Neural crest cell (in vitro differentiated cells): ENCODE measurements at regions not wholly inside any gene's neighbourhood (a gene's known extent, or its start where the extent isn't known, plus 50 kb on each side); places are given as distances from the start of the nearest gene placed in this dataset.

ENCODE experiments used
- DNase-seq: peaks from one replicate; pipeline ENCODE4 v3.0.0; 2021; ENCODE audit warnings: low read depth, mixed read lengths, low spot score
- H3K27ac Mint-ChIP-seq: one replicate; pipeline ENCODE4 v1.8.0; 2021; ENCODE audit warnings: mild to moderate bottlenecking, mixed read lengths; ENCODE audit not compliant: unreplicated experiment
- H3K27me3 Mint-ChIP-seq: 2 replicates; pipeline ENCODE4 v1.8.0; 2021; ENCODE audit warnings: low read depth, mild to moderate bottlenecking, mixed read lengths
- H3K36me3 Mint-ChIP-seq: 2 replicates; pipeline ENCODE4 v1.8.0; 2021; ENCODE audit warnings: low read depth, mild to moderate bottlenecking, mixed read lengths
- H3K4me1 Mint-ChIP-seq: 2 replicates; pipeline ENCODE4 v1.8.0; 2021; ENCODE audit warnings: mixed read lengths
- H3K4me3 Mint-ChIP-seq: one replicate; pipeline ENCODE4 v1.8.0; 2021; ENCODE audit warnings: mild to moderate bottlenecking, mixed read lengths
- H3K9me3 Mint-ChIP-seq: 2 replicates; pipeline ENCODE4 v1.8.0; 2021; ENCODE audit warnings: mixed read lengths
- TF ChIP-seq, protein P1 (sequence below): fragments of 200-600 bp; sonication (generic); conservative IDR thresholded peaks from 2 replicates; pipeline ENCODE4 v1.5.0; 2021; ENCODE audit warnings: antibody characterized with exemption, mild to moderate bottlenecking

DNA sequence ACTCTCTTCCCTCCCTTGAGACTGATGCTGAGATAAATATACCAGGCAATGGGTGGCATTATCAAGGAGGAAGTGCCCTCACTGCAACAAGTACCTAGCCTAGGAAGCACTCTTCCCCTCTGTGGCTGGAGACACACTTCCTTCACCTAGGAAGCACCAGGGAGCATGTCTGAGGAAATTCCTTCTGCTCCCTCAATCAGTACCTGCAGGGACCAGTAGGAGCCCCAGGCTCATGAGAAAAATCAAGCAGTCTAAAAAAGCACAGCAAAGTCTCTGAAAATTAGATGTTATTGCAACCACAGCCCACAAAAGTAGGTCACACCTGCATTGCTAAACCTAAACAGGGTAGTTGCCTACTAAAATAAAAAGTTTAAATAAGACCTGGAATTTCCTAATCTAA is 78.2 kb upstream of the TRPM1 start:
- DNase-seq: no peak
- no peak overlapping the region for H3K27ac Mint-ChIP-seq
- H3K27me3 Mint-ChIP-seq: no peaks in the 10 kb centered on the region
- no peaks in the 10 kb centered on the region for H3K36me3 Mint-ChIP-seq
- H3K9me3 Mint-ChIP-seq: peaks cover 5% of the 10 kb centered on the region
- H3K4me3 Mint-ChIP-seq: no peak overlapping the region
- TF ChIP-seq, protein P1, sequence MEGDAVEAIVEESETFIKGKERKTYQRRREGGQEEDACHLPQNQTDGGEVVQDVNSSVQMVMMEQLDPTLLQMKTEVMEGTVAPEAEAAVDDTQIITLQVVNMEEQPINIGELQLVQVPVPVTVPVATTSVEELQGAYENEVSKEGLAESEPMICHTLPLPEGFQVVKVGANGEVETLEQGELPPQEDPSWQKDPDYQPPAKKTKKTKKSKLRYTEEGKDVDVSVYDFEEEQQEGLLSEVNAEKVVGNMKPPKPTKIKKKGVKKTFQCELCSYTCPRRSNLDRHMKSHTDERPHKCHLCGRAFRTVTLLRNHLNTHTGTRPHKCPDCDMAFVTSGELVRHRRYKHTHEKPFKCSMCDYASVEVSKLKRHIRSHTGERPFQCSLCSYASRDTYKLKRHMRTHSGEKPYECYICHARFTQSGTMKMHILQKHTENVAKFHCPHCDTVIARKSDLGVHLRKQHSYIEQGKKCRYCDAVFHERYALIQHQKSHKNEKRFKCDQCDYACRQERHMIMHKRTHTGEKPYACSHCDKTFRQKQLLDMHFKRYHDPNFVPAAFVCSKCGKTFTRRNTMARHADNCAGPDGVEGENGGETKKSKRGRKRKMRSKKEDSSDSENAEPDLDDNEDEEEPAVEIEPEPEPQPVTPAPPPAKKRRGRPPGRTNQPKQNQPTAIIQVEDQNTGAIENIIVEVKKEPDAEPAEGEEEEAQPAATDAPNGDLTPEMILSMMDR: no peak
- no peaks in the 10 kb centered on the region for H3K4me1 Mint-ChIP-seq

DNA sequence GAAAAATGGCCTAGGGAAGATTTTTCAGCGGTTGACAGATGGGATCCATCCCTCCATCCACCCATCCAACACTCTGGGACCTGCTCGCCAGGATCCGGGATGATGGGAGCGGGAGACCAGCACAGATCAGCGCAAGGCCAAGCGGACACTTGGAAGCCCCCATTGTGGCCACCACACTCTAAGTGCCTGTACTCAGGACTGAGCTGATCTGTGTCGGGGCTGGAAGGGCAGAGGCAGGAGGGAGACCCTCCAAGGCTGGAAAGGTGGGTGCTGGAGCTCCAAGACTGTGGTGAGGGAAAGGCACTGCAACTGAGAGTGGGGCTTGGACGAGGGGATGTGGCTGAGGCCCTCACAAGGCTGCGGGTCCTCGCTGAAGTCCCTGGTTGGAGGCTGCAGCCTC is 91.8 kb upstream of the TRPM1 start:
- DNase-seq: no peak
- peaks cover 4% of the 10 kb centered on the region for H3K36me3 Mint-ChIP-seq
- no peak overlapping the region for H3K27ac Mint-ChIP-seq
- H3K4me3 Mint-ChIP-seq: no peak overlapping the region
- TF ChIP-seq, protein P1: no peak
- peaks cover 10% of the 10 kb centered on the region for H3K27me3 Mint-ChIP-seq
- H3K9me3 Mint-ChIP-seq: peaks cover 17% of the 10 kb centered on the region
- H3K4me1 Mint-ChIP-seq: no peaks in the 10 kb centered on the region

DNA sequence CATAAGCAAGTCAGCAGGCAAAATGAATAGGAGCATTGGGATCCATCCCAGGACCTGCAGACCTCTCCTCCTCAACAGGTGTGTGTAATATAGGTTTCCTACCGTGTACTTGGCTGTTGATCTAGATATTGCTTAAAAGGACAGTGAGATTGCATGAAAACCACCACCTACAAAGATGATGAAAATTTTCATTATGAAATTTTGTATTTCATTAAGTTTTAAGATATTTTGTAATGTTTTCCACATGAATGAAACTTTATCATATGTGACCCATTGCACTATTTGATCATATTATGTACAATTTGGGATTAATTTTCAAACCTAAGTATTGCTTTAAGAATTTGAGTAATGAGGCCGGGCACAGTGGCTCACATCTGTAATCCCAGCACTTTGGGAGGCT is 94.3 kb upstream of the TRPM1 start:
- Mint-ChIP-seq H3K9me3 (peaks cover 5% of the 10 kb centered on the region), H3K4me1 (peaks cover 9% of the 10 kb centered on the region), H3K4me3 (no peak overlapping the region), H3K27ac (no peak overlapping the region), H3K36me3 (no peaks in the 10 kb centered on the region), H3K27me3 (peaks cover 3% of the 10 kb centered on the region)
- TF ChIP-seq, protein P1: no peak
- DNase-seq: no peak

DNA sequence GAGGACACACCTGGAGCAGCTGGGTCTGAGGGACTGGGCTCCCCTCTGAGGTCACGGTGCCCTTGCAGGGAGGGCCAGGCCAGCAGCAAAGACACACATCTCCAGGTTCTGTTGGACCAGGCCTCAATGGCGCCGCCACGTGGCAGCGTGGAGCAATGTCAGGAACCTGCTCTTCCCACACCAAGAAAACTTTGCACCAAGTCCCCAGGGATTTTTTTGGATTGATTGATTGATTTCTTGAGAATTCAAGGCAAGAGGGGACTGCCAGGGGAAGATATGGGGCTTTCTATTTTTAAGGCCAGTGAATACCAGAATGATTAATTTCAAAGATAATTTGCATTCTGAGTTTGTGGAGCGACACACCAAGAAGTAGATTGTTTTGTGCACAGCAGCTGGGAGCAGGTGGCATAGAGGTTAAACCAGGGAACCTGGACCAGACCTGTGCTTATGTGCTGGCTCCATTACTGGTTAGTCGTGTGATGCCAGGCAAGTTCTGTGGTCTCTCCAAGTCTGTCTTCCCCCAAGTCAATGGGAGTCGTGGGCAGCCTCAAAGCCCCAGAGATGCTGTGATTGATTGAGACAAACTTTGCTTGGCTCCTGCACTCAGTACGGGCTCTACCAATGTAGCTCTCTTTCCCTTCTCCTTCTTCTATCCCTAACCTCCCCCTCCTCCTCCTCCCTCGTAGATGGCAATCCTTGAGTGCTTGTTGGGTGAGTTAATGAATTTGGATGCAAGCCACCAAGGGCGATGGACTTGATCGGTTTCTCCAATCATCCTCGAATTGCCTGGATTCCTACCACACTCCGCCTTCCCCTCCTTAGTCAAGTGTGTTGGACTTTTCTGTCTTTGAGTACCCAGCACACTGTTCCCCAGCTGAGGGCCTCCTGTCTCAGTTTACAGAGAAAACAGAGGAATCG is 96.2 kb upstream of the TRPM1 start:
- TF ChIP-seq, protein P1: peak; percentile 64
- Mint-ChIP-seq H3K4me3 (no peak overlapping the region), H3K36me3 (no peaks in the 10 kb centered on the region), H3K9me3 (peaks cover 5% of the 10 kb centered on the region), H3K27ac (no peak overlapping the region), H3K4me1 (peaks cover 9% of the 10 kb centered on the region), H3K27me3 (peaks cover 3% of the 10 kb centered on the region)
- no peak for DNase-seq

DNA sequence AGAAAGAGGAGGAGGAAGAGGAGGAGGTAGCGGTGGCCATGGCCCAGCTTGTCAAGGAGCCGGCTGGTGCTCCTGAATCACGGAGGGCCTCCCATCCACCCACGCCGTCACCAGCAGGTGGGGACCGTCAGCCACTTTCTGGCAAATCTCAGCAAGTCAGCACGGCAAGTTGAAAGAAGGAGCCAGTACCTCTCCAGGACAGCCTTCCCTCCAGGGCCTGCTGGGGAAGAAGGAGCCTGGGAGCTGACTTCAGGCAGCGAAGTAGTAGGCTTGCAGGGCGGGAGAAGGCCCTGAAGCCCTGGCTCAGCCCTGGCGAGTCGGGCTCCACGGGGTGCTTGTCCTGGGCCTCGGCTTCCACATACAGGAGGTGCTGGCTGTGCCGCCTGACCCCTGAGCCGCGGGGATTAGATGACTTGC is 99.2 kb upstream of the TRPM1 start:
- Mint-ChIP-seq H3K4me3 (no peak overlapping the region), H3K4me1 (peaks cover 9% of the 10 kb centered on the region), H3K36me3 (no peaks in the 10 kb centered on the region), H3K9me3 (no peaks in the 10 kb centered on the region), H3K27me3 (peaks cover 3% of the 10 kb centered on the region), H3K27ac (peak overlapping the region; percentile 24)
- TF ChIP-seq, protein P1: peak; percentile 67
- DNase-seq: peak; percentile 55
